GDM1 (cell line): ENCODE measurements at regions not wholly inside any gene's neighbourhood (a gene's known extent, or its start where the extent isn't known, plus 50 kb on each side); places are given as distances from the start of the nearest gene placed in this dataset.

Experiments
- DNase-seq: peaks from one replicate; lab custom pipeline; 2025; lab: John Stamatoyannopoulos, UW

DNA sequence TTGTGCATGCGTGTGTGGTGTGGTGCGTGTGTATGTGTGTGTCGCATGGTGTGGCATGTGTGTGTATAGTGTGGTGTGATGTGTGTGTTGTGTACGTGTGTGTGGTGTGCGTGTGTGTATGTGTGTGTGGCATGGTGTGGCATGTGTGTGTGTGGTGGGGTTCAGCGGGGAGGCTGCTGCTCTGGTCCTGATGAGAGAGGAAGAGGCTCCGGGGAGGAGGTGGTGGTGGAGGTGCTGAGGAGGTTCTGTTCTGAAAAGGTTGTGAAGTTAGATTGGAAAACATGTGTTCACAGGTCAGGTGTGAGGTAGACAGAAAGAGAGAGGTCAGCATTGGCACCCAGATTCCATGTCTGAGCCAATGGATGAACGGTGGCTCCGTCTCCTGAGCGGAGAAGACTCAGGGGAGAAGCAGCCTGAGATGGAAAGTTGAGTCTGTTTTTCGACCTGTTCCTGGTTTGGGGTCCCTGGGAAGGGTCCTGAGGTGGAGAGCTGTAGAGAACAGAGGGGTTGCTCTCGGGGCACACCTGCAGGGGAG lies 67.2 kb upstream of the HDAC4 start:
- DNase-seq: no peak

DNA sequence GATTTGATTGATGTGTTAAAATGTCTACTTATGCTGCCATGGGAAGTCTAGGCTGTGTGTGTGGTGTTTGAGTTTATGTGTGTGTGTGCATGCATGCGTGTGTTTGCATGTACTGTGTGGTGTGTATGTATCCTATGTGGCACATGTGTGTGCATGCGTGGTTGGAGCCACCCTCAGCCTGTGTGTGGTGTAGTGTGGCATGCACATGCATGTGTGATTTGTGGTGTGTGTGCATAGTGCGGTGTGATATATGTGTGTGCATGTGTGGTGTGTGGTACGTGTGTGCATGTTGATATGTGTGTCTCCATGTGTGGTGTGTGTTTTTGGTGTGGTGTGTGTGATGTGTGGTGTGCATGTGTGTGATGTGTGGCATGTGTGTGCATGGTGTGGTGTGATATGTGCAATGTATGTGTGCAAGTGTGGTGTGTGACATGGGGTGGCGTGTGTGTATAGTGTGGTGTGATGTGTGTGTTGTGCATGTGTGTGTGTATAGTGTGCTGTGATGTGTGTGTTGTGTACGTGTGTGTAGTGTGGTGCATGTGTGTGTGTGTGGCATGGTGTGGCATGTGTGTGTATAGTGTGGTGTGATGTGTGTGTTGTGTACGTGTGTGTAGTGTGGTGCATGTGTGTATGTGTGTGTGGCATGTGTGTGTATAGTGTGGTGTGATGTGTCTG lies 66.6 kb upstream of the HDAC4 start:
- DNase-seq: no peak

DNA sequence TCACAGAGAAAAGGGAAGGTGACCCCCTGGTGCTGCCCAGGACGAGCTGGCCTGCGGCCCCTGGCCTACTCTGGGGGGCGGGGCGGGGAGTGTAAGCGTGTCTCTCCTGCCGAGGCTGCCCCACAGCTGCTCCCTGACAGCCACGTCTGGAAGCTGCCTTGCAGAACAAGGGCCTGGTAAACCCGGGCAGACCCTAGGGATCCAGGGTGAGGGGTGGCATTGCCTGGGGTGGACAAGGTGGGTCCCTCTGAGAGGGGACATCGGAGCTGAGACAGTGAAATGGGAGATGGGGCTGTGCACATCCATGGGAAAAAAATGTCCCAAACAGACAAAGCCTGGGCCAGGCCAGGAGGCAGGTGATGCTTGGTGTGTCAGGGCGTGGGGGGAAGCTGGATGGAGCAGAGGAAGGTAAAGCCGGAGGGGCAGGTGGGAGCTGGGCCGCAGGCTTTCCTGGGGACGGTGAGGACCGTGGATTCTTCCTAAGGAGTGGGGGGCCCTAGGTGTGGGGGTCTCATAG lies 66.0 kb upstream of the HDAC4 start:
- DNase-seq: no peak

GRCh38 chr2:239466061-239466754 lies 65.4 kb upstream of the HDAC4 start:
- no peak for DNase-seq

- DNase-seq: no peak
These were observed 64.5 kb upstream of the HDAC4 start for GRCh38 chr2:239465017-239466001.

DNA sequence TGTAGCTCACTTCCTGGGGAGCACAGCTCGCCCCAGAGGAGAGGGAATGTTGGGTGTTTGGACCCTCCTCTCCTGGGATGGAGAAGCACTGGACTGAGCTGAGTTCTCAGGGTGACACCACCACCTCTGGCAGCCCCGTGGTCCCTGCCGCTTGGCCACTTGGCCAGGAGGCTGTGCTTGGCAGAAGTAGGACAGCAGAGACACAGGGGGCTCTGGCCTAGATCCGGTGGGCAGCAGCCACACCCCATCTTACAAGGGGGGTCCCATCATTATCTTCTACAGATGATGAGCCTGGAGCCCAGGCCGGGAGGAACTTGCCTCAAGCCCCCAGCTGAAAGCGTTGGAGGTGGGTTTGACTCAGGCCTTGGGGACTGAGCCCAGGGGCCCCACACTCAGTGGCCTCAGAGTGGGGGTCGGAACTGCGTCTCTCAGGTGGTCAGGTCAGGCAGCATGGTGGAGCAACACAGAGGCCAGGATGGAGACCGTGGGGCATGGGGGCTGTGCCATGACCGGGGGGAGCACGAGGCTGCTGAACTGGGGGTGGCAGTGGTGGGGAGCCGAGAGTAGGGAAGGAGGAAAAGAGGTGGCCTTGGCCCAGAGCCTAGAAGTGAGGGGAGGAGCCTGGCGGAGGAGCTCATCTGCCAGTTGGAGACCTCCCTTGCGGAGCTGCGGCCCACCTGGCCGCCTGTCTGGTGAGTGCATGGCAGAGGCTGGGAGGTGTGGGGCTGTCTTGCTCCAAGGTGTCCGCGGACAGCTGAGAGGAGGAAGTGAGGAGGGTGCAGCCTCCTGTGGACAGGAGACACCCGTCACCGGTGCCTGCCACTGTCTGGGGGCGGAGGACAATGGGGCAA lies 63.6 kb upstream of the HDAC4 start:
- no peak for DNase-seq

DNA sequence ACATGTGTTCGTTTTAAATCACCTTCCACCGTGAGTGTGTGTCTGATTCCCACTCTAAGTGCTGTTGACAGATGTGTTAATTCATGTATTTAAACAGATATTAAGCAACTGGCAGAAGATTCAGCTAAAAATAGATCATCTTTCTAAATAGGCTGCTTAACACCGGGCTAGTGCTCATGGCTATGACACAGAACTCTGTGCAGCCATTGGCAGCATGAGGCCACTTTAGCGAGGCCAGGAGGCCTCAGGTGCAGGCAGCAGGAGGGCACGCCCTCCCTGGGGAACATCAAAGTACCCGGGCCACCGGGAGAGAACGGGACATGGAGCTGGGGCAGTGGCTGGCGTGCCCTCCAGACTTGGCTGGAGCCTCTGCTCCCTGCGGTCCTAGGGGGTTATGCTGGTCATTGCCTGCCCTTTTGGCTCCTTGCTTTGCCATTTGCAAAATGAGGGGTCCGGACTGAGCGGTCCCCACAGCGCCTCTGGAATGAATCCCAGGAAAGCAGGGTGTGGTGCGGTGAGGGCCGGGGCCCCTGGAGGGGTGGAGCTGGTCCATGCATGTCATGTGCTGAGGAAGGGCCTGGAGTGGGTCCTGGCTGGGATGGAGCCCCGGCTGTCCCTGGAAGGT lies 62.8 kb upstream of the HDAC4 start:
- DNase-seq: no peak

GRCh38 chr2:239462671-239463506 lies 62.1 kb upstream of the HDAC4 start:
- DNase-seq: no peak

GRCh38 chr2:239462191-239462515 lies 61.3 kb upstream of the HDAC4 start:
- DNase-seq: no peak

DNA sequence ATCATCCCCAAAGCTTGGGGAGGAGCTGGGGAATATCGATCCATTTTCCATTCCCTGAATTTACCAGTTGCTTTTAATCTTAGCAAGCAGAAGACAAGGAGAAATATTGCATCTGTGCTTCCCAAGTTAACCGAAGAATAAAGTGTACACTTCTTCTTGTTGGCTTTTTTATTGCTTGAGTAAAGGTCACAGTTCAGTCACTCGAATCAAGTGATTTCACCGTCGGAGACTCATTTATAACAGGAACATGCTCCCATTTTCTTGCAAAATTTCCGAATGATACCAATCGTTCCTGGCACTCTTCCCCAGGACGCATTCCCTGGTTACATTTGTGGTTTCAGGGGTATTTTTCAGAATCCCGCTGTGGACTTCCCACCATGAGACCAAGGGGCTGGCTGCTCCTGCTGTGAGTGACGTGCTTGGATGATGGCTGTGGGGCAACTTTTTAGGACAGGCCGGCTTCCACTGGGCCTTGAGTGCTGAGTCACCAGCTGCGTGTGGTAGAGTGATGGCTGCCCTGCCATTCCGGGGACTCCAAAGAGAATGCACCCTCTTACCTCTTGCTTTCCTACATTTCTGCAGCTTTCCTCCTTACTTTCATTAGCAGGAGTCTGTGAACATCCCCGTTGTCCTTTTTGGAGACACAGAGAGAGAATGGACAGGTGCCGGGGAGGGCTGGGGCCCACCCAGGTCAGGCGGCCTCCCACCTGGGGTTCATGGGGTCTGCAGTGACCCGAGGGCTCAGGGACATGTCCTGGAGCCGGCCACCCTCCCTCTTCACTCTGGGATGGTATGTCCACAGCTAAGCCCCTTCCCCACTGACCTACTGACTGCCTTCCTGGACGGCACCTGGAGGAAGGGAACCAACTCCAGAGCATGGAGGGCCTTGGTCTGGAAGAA lies 60.7 kb upstream of the HDAC4 start:
- no peak for DNase-seq

GRCh38 chr2:239460780-239461179 lies 60.0 kb upstream of the HDAC4 start:
- DNase-seq: no peak

GRCh38 chr2:239459606-239460005 lies 58.8 kb upstream of the HDAC4 start:
- no peak for DNase-seq

DNA sequence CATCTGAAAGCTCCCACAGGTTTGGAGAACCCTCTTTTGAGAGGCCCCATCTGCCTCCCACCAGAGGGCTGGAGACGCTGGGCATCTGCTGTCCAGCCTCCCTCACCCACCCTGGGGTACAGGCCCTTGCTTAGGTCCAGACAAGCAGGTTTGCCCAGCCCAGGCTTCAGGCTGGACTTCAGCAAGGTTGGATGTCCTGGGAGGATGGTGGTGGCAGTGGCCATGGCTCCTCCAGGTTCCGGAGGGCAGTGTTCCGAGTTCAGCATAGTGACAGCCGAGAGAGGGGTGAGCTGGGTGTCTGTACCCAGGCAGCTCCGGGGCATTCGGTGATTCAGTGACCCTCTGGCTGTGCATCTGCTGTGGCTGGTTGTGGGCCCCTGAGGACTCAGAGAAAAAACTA lies 58.2 kb upstream of the HDAC4 start:
- DNase-seq: no peak

GRCh38 chr2:239457586-239458445 lies 57.0 kb upstream of the HDAC4 start:
- DNase-seq: no peak

DNA sequence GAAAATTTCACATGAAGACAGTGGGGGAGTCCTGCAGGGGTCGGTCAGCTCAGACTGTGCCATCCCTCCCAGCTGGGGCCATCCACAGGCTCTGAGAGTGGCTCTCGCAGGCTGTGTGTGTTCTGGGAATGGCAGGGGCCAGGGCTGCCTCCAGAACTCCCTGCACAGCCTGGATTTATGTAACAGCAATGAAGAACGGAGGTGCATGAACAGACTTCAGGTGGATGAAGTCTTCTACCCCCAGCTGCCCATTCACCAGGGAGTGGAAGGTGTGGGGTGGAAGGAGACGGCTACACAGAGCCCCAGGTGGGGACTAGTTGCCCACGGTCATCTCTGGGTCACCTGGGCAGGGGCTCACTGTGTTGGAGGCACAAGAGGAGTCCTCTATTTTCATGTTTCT lies 56.1 kb upstream of the HDAC4 start:
- DNase-seq: no peak

DNA sequence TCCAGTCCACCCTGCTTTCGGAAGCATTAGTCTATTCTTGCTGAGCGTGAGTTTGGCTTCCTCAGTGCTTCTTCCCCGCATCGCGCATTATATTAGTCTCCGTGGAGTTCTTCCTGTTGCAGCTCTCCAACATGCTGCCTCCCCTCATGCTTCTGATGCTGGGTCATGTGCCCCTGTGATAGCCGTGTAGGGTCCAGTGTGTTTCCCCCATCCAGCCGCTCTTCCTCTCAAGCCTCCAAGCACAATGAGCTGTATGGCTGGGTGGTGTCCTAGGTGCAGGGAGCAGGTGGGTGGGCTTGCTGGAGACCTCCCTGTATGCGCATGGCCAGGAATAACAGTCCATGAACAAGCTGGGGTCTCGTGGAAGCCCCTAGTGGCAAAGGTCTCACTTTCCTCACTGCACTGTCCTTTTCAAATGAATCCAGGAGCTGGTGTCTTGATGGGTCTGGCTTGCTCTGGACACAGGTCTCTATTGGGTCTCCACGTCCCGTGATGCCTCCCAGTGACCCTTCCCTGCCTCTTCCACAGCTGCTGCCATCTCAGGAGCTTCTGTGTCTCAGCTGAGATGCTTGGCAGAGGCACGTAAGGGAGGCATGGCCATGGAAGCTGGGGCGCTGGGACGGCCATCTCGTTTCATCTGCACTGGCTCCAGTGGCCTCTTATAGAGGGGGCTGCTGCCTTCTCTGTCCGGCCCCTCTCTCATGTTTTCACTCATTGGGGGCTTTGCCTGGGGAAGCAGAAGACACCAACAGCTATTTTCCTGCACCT lies 54.8 kb upstream of the HDAC4 start:
- no peak for DNase-seq

DNA sequence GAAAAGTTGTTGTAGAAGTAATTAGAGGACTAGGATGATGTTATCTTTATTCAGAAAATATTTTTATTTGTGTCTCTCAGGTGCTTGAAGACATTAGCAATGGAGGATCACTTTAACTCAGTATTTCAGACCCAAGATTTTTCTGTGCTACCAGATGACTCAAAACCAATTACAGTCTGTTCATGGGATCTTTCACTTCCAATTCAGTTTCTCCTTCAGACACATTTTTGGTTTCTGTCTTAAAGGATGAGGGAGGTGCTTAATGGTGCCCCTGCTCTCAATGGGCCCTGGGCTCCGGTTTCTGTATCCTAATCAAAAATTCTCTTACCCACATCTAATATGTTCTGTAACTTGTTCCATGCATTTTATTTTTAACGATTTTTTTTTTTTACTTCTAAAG lies 53.7 kb upstream of the HDAC4 start:
- no peak for DNase-seq
